ENCODE measurements at regions not wholly inside any gene's neighbourhood (a gene's known extent, or its start where the extent isn't known, plus 50 kb on each side); places are given as distances from the start of the nearest gene placed in this dataset.

GRCh38 chr11:11163236-11163635, 189.8 kb downstream of the CSNK2A3 start:
- Histone ChIP-seq H3K36me3 (ENCODE audit: low read depth) (no peaks in the 10 kb centered on the region), H3K4me2 (ENCODE audit: unreplicated experiment) (no peak overlapping the region), H3K27me3 (replicated peaks; ENCODE audit: insufficient read depth) (peaks cover 25% of the 10 kb centered on the region), H3K9me3 (ENCODE audit: low read depth) (no peaks in the 10 kb centered on the region), H3F3A (ENCODE audit: insufficient read depth) (no peaks in the 10 kb centered on the region), H3K4me1 (ENCODE audit: insufficient read depth) (no peaks in the 10 kb centered on the region), H3K9me2 (ENCODE audit: insufficient read depth) (no peaks in the 10 kb centered on the region), H4K20me1 (ENCODE audit: insufficient read depth) (no peaks in the 10 kb centered on the region), H3K27ac (no peak overlapping the region), H3K4me3 (no peak overlapping the region), H3K79me2 (ENCODE audit: insufficient read depth) (no peaks in the 10 kb centered on the region), H3K9ac (no peak overlapping the region), H2AFZ (no peak overlapping the region)
- TF ChIP-seq EZH2phosphoT487 (IDR thresholded peaks at IDR 0.05; ENCODE audit: insufficient read depth, low read depth) (no peak), EZH2 (IDR thresholded peaks at IDR 0.05; ENCODE audit: insufficient read depth, poor library complexity, severe bottlenecking) (no peak)
- in situ Hi-C loops (cut with MboI) = loop anchor here (25.0 kb wide), 1 partner anchor 376 kb away; no protein-coding TSS in a partner anchor
- DNase-seq = peak; percentile 38
- WGBS, 2 experiments (ENCODE audit: low coverage in 1 of 2, low lambda C conversion rate in 2 of 2, missing lambda C conversion rate in 2 of 2) = 8 to 11% methylated on average over 5 of the region's 5 CpGs

GRCh38 chr11:11157185-11157584, 195.9 kb downstream of the CSNK2A3 start:
- no peak overlapping the region for H3K4me3 ChIP-seq
- no peak overlapping the region for H3K4me2 ChIP-seq (ENCODE audit: unreplicated experiment)
- peak; percentile 67 for DNase-seq
- no peaks in the 10 kb centered on the region for H3K4me1 ChIP-seq (ENCODE audit: insufficient read depth)
- H3K27me3 ChIP-seq (replicated peaks; ENCODE audit: insufficient read depth) = peaks cover under 1% of the 10 kb centered on the region; the same call in 1 of the 2 replicates
- in situ Hi-C loops (cut with MboI) = loop anchor here (25.0 kb wide), 1 partner anchor 370 kb away; no protein-coding TSS in a partner anchor
- no peak for TF ChIP-seq EZH2phosphoT487 (IDR thresholded peaks at IDR 0.05; ENCODE audit: insufficient read depth, low read depth)
- H4K20me1 ChIP-seq (ENCODE audit: insufficient read depth) = no peaks in the 10 kb centered on the region
- no peaks in the 10 kb centered on the region for H3K9me2 ChIP-seq (ENCODE audit: insufficient read depth)
- H3K9me3 ChIP-seq (ENCODE audit: low read depth) = no peaks in the 10 kb centered on the region
- no peak overlapping the region for H2AFZ ChIP-seq
- WGBS, 2 experiments (ENCODE audit: low coverage in 1 of 2, low lambda C conversion rate in 2 of 2, missing lambda C conversion rate in 2 of 2) = 75 to 77% methylated on average over 7 of the region's 7 CpGs
- no peaks in the 10 kb centered on the region for H3F3A ChIP-seq (ENCODE audit: insufficient read depth)
- no peaks in the 10 kb centered on the region for H3K36me3 ChIP-seq (ENCODE audit: low read depth)
- no peak overlapping the region for H3K9ac ChIP-seq
- no peak overlapping the region for H3K27ac ChIP-seq
- no peaks in the 10 kb centered on the region for H3K79me2 ChIP-seq (ENCODE audit: insufficient read depth)

GRCh38 chr11:11155962-11156815, 196.9 kb downstream of the CSNK2A3 start:
- H4K20me1 ChIP-seq (ENCODE audit: insufficient read depth) = no peaks in the 10 kb centered on the region
- H3K79me2 ChIP-seq (ENCODE audit: insufficient read depth) = no peaks in the 10 kb centered on the region
- no peak for TF ChIP-seq EZH2phosphoT487 (IDR thresholded peaks at IDR 0.05; ENCODE audit: insufficient read depth, low read depth)
- no peak for TF ChIP-seq EZH2 (IDR thresholded peaks at IDR 0.05; ENCODE audit: insufficient read depth, poor library complexity, severe bottlenecking)
- no peak overlapping the region for H3K4me2 ChIP-seq (ENCODE audit: unreplicated experiment)
- 54 to 58% methylated on average over 31 of the region's 33 CpGs for WGBS, 2 experiments (ENCODE audit: low coverage in 1 of 2, low lambda C conversion rate in 2 of 2, missing lambda C conversion rate in 2 of 2)
- no peak overlapping the region for H3K9ac ChIP-seq
- no peaks in the 10 kb centered on the region for H3K36me3 ChIP-seq (ENCODE audit: low read depth)
- in situ Hi-C loops (cut with MboI) = loop anchor here (25.0 kb wide), 1 partner anchor 369 kb away; no protein-coding TSS in a partner anchor
- no peaks in the 10 kb centered on the region for H3K4me1 ChIP-seq (ENCODE audit: insufficient read depth)
- H2AFZ ChIP-seq = no peak overlapping the region
- no peak overlapping the region for H3K4me3 ChIP-seq
- no peaks in the 10 kb centered on the region for H3F3A ChIP-seq (ENCODE audit: insufficient read depth)
- H3K9me2 ChIP-seq (ENCODE audit: insufficient read depth) = no peaks in the 10 kb centered on the region
- no peak overlapping the region for H3K27ac ChIP-seq
- H3K27me3 ChIP-seq (replicated peaks; ENCODE audit: insufficient read depth) = no peaks in the 10 kb centered on the region; the same call in 1 of the 2 replicates
- no peak for DNase-seq
- H3K9me3 ChIP-seq (ENCODE audit: low read depth) = no peaks in the 10 kb centered on the region

GRCh38 chr11:11152877-11153276, 200.2 kb downstream of the CSNK2A3 start:
- H3K4me2 ChIP-seq (ENCODE audit: unreplicated experiment) = no peak overlapping the region
- H3K9me3 ChIP-seq (ENCODE audit: low read depth) = no peaks in the 10 kb centered on the region
- peaks cover 7% of the 10 kb centered on the region; the same call in 1 of the 2 replicates for H3F3A ChIP-seq (ENCODE audit: insufficient read depth)
- peaks cover 7% of the 10 kb centered on the region for H3K4me1 ChIP-seq (ENCODE audit: insufficient read depth)
- no peak overlapping the region for H2AFZ ChIP-seq
- 66 to 73% methylated on average over 4 of the region's 4 CpGs for WGBS, 2 experiments (ENCODE audit: low coverage in 1 of 2, low lambda C conversion rate in 2 of 2, missing lambda C conversion rate in 2 of 2)
- no peak overlapping the region for H3K9ac ChIP-seq
- H3K36me3 ChIP-seq (ENCODE audit: low read depth) = no peaks in the 10 kb centered on the region
- DNase-seq = no peak
- no peak overlapping the region for H3K27ac ChIP-seq
- H4K20me1 ChIP-seq (ENCODE audit: insufficient read depth) = no peaks in the 10 kb centered on the region
- TF ChIP-seq EZH2 (IDR thresholded peaks at IDR 0.05; ENCODE audit: insufficient read depth, poor library complexity, severe bottlenecking) (no peak), EZH2phosphoT487 (IDR thresholded peaks at IDR 0.05; ENCODE audit: insufficient read depth, low read depth) (no peak)
- in situ Hi-C loops (cut with MboI) = loop anchor here (25.0 kb wide), 1 partner anchor 366 kb away; no protein-coding TSS in a partner anchor
- no peaks in the 10 kb centered on the region for H3K9me2 ChIP-seq (ENCODE audit: insufficient read depth)
- H3K79me2 ChIP-seq (ENCODE audit: insufficient read depth) = no peaks in the 10 kb centered on the region
- no peak overlapping the region for H3K4me3 ChIP-seq
- H3K27me3 ChIP-seq (replicated peaks; ENCODE audit: insufficient read depth) = no peaks in the 10 kb centered on the region; the same call in 1 of the 2 replicates

Measured in GM23248 (cell line).